ENCODE measurements at regions not wholly inside any gene's neighbourhood (a gene's known extent, or its start where the extent isn't known, plus 50 kb on each side); places are given as distances from the start of the nearest gene placed in this dataset.

DNA sequence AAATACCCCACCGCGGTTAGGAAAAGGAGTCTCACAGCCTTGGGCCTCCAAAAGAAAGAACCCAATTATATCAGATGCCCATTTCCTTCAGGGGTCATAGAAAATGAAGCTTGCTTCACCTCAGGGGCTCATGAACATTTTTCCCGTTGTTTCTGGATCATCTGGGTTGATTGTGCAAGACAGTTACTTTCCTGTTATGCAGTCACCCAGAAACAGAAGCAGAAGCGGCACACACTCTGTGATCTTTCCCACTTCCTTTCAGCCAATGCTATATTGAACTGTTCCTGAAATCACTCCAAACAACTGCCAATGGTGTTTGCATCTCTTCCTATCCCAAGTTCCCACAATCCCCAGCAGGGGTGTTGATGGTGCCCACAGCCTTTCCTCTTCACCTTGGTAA is 295.6 kb upstream of the RASGRP1 start:
- TF ChIP-seq EZH2phosphoT487 (IDR thresholded peaks at IDR 0.05; ENCODE audit: borderline replicate concordance, low read length) (no peak), CTCF (IDR thresholded peaks at IDR 0.05; ENCODE audit: low read depth, low read length, poor library complexity, severe bottlenecking) (no peak)

DNA sequence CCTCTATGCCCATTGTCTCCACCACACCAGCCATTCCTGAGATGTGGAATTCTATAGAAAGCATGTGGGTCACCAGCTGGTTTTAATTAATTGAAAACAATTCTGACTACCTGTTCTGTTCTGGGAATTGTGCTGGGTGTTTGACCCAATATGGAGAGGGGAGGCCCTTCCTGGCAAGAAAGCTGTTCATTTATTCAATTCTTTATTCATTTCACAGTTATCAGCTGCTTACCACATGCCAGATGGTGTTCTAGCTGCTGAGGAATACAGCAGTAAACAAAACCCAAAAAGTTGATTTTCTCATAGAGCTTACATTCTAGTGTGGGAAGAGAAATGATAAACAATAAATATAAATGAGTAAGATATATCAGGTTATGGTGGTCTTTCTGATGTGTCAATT is 296.1 kb upstream of the RASGRP1 start:
- H3K9me2 ChIP-seq (replicated peaks; ENCODE audit: control insufficient read depth, low read length), result no peaks in the 10 kb centered on the region

More for the DNA sequence above, 295.6 kb upstream of the RASGRP1 start:
- Histone ChIP-seq H3K4me2 (ENCODE audit: low read length) (no peak overlapping the region), H4K20me1 (ENCODE audit: control insufficient read depth, insufficient read depth, low read depth, low read length) (no peaks in the 10 kb centered on the region), H3K4me1 (ENCODE audit: control insufficient read depth, low read length) (no peaks in the 10 kb centered on the region), H3K79me2 (ENCODE audit: control insufficient read depth, low read length) (no peaks in the 10 kb centered on the region), H3F3A (ENCODE audit: control insufficient read depth, insufficient read depth) (no peaks in the 10 kb centered on the region), H3K27me3 (ENCODE audit: control insufficient read depth, low read length) (no peaks in the 10 kb centered on the region), H3K4me3 (ENCODE audit: low read length) (no peak overlapping the region), H3K9me2 (replicated peaks; ENCODE audit: control insufficient read depth, low read length) (no peaks in the 10 kb centered on the region), H3K36me3 (ENCODE audit: control insufficient read depth, low read length) (no peaks in the 10 kb centered on the region), H3K27ac (ENCODE audit: low read depth, low read length) (no peak overlapping the region), H3K9me3 (ENCODE audit: control insufficient read depth, insufficient read depth, low read length) (no peaks in the 10 kb centered on the region)

GRCh38 chr15:38861108-38861507 is 296.5 kb upstream of the RASGRP1 start:
- no peak overlapping the region for H3K4me2 ChIP-seq (ENCODE audit: low read length)
- no peak overlapping the region for H3K4me3 ChIP-seq (ENCODE audit: low read length)
- no peaks in the 10 kb centered on the region for H3K79me2 ChIP-seq (ENCODE audit: control insufficient read depth, low read length)
- TF ChIP-seq CTCF (IDR thresholded peaks at IDR 0.05; ENCODE audit: low read depth, low read length, poor library complexity, severe bottlenecking), result no peak
- no peak for TF ChIP-seq EZH2phosphoT487 (IDR thresholded peaks at IDR 0.05; ENCODE audit: borderline replicate concordance, low read length)
- no peak overlapping the region for H3K27ac ChIP-seq (ENCODE audit: low read depth, low read length)
- no peaks in the 10 kb centered on the region for H3K27me3 ChIP-seq (ENCODE audit: control insufficient read depth, low read length)
- no peaks in the 10 kb centered on the region for H3K9me3 ChIP-seq (ENCODE audit: control insufficient read depth, insufficient read depth, low read length)
- H3K9me2 ChIP-seq (replicated peaks; ENCODE audit: control insufficient read depth, low read length), result no peaks in the 10 kb centered on the region
- H3K4me1 ChIP-seq (ENCODE audit: control insufficient read depth, low read length), result no peaks in the 10 kb centered on the region
- no peaks in the 10 kb centered on the region for H4K20me1 ChIP-seq (ENCODE audit: control insufficient read depth, insufficient read depth, low read depth, low read length)
- H3K36me3 ChIP-seq (ENCODE audit: control insufficient read depth, low read length), result no peaks in the 10 kb centered on the region
- H3F3A ChIP-seq (ENCODE audit: control insufficient read depth, insufficient read depth), result no peaks in the 10 kb centered on the region

More for the DNA sequence above, 296.1 kb upstream of the RASGRP1 start:
- Histone ChIP-seq H3K79me2 (ENCODE audit: control insufficient read depth, low read length) (no peaks in the 10 kb centered on the region), H3F3A (ENCODE audit: control insufficient read depth, insufficient read depth) (no peaks in the 10 kb centered on the region), H3K27me3 (ENCODE audit: control insufficient read depth, low read length) (no peaks in the 10 kb centered on the region), H3K4me3 (ENCODE audit: low read length) (no peak overlapping the region), H3K9me3 (ENCODE audit: control insufficient read depth, insufficient read depth, low read length) (no peaks in the 10 kb centered on the region), H3K27ac (ENCODE audit: low read depth, low read length) (no peak overlapping the region), H4K20me1 (ENCODE audit: control insufficient read depth, insufficient read depth, low read depth, low read length) (no peaks in the 10 kb centered on the region), H3K36me3 (ENCODE audit: control insufficient read depth, low read length) (no peaks in the 10 kb centered on the region), H3K4me2 (ENCODE audit: low read length) (no peak overlapping the region), H3K4me1 (ENCODE audit: control insufficient read depth, low read length) (no peaks in the 10 kb centered on the region)
- TF ChIP-seq EZH2phosphoT487 (IDR thresholded peaks at IDR 0.05; ENCODE audit: borderline replicate concordance, low read length) (no peak), CTCF (IDR thresholded peaks at IDR 0.05; ENCODE audit: low read depth, low read length, poor library complexity, severe bottlenecking) (no peak)

DNA sequence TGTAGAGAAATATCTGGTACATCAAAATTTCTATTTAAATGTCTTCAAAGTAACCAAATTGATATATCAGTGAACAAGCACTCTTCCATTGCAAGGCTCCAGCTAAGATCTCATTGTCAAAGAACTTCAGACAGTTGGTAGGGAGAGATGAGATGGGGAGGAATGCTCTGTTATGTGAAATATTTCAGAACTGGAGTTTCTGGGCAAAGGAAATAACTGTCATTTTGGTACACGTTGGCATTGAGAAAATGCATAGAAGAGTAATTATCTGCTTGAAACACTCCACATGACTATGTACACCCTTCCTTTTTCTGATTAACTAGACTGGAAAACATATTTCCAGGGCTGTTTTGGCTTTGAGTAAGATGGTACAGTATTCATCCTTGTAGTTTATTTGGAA is 297.5 kb upstream of the RASGRP1 start:
- Histone ChIP-seq H3K79me2 (ENCODE audit: control insufficient read depth, low read length) (no peaks in the 10 kb centered on the region), H3K27ac (ENCODE audit: low read depth, low read length) (no peak overlapping the region), H3K4me2 (ENCODE audit: low read length) (no peak overlapping the region), H3K9me3 (ENCODE audit: control insufficient read depth, insufficient read depth, low read length) (no peaks in the 10 kb centered on the region), H3K9me2 (replicated peaks; ENCODE audit: control insufficient read depth, low read length) (no peaks in the 10 kb centered on the region), H3K4me1 (ENCODE audit: control insufficient read depth, low read length) (no peaks in the 10 kb centered on the region), H3K27me3 (ENCODE audit: control insufficient read depth, low read length) (no peaks in the 10 kb centered on the region), H4K20me1 (ENCODE audit: control insufficient read depth, insufficient read depth, low read depth, low read length) (no peaks in the 10 kb centered on the region), H3K4me3 (ENCODE audit: low read length) (no peak overlapping the region), H3F3A (ENCODE audit: control insufficient read depth, insufficient read depth) (no peaks in the 10 kb centered on the region), H3K36me3 (ENCODE audit: control insufficient read depth, low read length) (no peaks in the 10 kb centered on the region)
- TF ChIP-seq EZH2phosphoT487 (IDR thresholded peaks at IDR 0.05; ENCODE audit: borderline replicate concordance, low read length) (no peak), CTCF (IDR thresholded peaks at IDR 0.05; ENCODE audit: low read depth, low read length, poor library complexity, severe bottlenecking) (no peak)
